HL-60 (cell line): ENCODE measurements at regions not wholly inside any gene's neighbourhood (a gene's known extent, or its start where the extent isn't known, plus 50 kb on each side); places are given as distances from the start of the nearest gene placed in this dataset.

Experiments used
- DNase-seq, 2 experiments: peaks; one replicate each; pipeline ENCODE4 v3.0.0-alpha.2; 2010 to 2020; ENCODE audit warnings: low read depth in 1 of 2, low spot score in 1 of 2
- H3K27ac ChIP-seq: fragments of 250-450 bp; sonication (Bioruptor Pico); replicated peaks from 2 replicates; pipeline ENCODE4 v1.5.1; 2020; ENCODE audit warnings: mild to moderate bottlenecking, moderate library complexity
- H3K27me3 ChIP-seq: fragments of 250-450 bp; sonication (Bioruptor Pico); 2 replicates; pipeline ENCODE4 v1.5.1; 2021; ENCODE audit warnings: mild to moderate bottlenecking, moderate library complexity; ENCODE audit not compliant: insufficient read depth, poor library complexity, severe bottlenecking
- H3K4me3 ChIP-seq: replicated peaks from 2 replicates; pipeline ENCODE4 v1.5.1; 2011; ENCODE audit warnings: mild to moderate bottlenecking, control low read depth, low read length; ENCODE audit not compliant: insufficient read depth
- CTCF ChIP-seq: IDR thresholded peaks from one replicate; pipeline ENCODE4 v1.5.1; 2011; ENCODE audit warnings: low read length, control low read depth, inconsistent platforms; ENCODE audit not compliant: insufficient read depth
- GABPA ChIP-seq: IDR thresholded peaks from 2 replicates; pipeline ENCODE4 v1.6.1; 2012; ENCODE audit warnings: low read depth
- POLR2AphosphoS5 ChIP-seq: IDR thresholded peaks from 2 replicates; pipeline ENCODE4 v1.6.1; 2012; ENCODE audit warnings: low read depth
- REST ChIP-seq: IDR thresholded peaks from 2 replicates; pipeline ENCODE4 v1.6.1; 2012; ENCODE audit warnings: low read depth; ENCODE audit not compliant: insufficient replicate concordance
- SPI1 ChIP-seq: IDR thresholded peaks from 2 replicates; pipeline ENCODE4 v1.6.1; 2012; ENCODE audit warnings: low read depth, mild to moderate bottlenecking, borderline replicate concordance

GRCh38 chr4:55731959-55732358, 87.6 kb upstream of the EXOC1L start:
- TF ChIP-seq CTCF: no peak
- TF ChIP-seq POLR2AphosphoS5: no peak
- no peak for TF ChIP-seq GABPA
- peaks cover 2% of the 10 kb centered on the region for H3K27me3 ChIP-seq

GRCh38 chr4:55732864-55733263, 86.7 kb upstream of the EXOC1L start:
- no peak for DNase-seq
- TF ChIP-seq POLR2AphosphoS5 (no peak), GABPA (no peak), REST (no peak), SPI1 (no peak), CTCF (no peak)
- peaks cover 2% of the 10 kb centered on the region for H3K27me3 ChIP-seq
- no peak overlapping the region for H3K27ac ChIP-seq
- no peak overlapping the region for H3K4me3 ChIP-seq

More at GRCh38 chr4:55731959-55732358, 87.6 kb upstream of the EXOC1L start:
- no peak for DNase-seq
- Histone ChIP-seq H3K27ac (no peak overlapping the region), H3K4me3 (no peak overlapping the region)

- no peak overlapping the region for H3K4me3 ChIP-seq
- DNase-seq: no peak
- no peak overlapping the region for H3K27ac ChIP-seq
- TF ChIP-seq REST (no peak), GABPA (no peak), SPI1 (no peak), POLR2AphosphoS5 (no peak), CTCF (no peak)
- H3K27me3 ChIP-seq: peaks cover 2% of the 10 kb centered on the region
Measured at GRCh38 chr4:55733932-55734331, 85.7 kb upstream of the EXOC1L start.

- DNase-seq: no peak
- peaks cover 5% of the 10 kb centered on the region for H3K27me3 ChIP-seq
- TF ChIP-seq REST: no peak
- TF ChIP-seq SPI1: no peak
- no peak for TF ChIP-seq CTCF
- TF ChIP-seq POLR2AphosphoS5: no peak
- no peak for TF ChIP-seq GABPA
- H3K27ac ChIP-seq: no peak overlapping the region
- no peak overlapping the region for H3K4me3 ChIP-seq
Measured at GRCh38 chr4:55736605-55737183, 82.9 kb upstream of the EXOC1L start.
